Activated CD4-positive, alpha-beta T cell treated with anti-CD3 and anti-CD28 coated beads for 48 hours (primary cell): ENCODE measurements at regions not wholly inside any gene's neighbourhood (a gene's known extent, or its start where the extent isn't known, plus 50 kb on each side); places are given as distances from the start of the nearest gene placed in this dataset.

Experiments
- DNase-seq: peaks from one replicate; pipeline ENCODE4 v3.0.0-alpha.2; 2020

- DNase-seq: peak; percentile 16
Observed at GRCh38 chr6:166008441-166009369, 158.9 kb downstream of the TBXT start.

- DNase-seq: no peak
Observed at GRCh38 chr6:166007349-166008263, 160.0 kb downstream of the TBXT start.

DNA sequence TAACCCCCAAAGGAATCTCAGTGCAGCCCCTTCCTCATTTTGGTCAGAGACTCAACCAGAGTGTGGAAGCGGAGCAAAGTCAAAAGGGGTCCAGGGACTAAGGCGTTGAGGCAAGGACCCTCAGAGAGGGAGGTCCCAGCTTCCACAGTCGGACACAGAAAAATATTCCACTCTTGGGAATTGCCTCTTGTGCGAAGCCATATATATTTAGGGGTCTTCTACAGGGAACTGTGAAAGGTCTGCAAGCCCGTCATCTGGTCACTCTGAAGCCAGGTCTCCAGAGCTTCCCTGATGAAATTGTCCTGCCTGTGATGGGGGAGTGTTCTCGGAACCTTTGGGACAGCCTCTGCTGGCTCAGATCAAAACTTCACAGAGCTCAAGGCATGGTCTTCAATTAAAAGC, 160.8 kb downstream of the TBXT start:
- DNase-seq: no peak

DNA sequence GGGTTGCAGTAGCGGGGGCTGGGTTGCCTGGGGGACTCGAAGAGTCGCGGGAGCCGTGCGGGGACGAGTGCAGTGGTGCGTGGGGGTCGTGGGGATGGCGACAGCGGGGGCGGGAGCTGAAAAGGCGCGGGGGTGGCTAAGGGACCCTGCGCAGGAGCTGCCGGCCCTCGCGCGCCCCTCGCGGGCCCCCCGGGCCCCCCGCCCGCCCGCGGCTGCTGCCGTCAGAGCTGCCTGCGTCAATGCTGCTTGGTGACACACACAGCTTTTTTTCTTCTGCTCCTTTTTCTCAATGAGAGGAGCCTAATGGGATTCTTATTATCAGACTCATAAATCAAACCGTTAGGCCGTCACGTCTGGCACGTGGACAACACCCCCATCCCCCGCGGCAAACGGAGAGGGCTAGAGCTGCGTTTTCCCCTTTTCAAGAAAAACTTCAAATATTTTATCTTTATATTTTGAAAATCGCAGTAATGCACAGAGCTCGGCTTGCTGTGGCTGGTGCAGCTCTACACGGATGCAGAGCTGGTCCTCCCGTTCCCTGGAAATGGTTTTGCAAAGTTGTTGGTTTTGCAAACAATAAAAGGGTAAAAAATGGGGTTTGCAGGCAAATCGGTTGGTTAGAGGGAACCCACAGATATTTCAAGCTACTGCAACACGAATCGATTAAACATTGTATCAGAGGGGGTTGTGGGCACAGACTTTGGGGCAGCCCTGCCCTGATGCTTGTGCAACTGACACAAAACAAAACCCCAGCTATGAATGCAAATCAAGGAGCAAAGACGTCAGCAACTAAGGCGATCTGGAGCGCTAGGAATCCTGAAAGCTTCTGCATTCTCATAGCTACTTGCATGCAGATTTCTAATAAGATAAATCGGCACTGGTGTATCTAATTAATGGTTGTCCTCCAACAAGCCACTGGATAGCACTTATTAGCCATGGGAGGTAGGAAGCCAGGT, 161.4 kb downstream of the TBXT start:
- DNase-seq: no peak

GRCh38 chr6:166005401-166005943, 162.2 kb downstream of the TBXT start:
- DNase-seq: no peak

DNA sequence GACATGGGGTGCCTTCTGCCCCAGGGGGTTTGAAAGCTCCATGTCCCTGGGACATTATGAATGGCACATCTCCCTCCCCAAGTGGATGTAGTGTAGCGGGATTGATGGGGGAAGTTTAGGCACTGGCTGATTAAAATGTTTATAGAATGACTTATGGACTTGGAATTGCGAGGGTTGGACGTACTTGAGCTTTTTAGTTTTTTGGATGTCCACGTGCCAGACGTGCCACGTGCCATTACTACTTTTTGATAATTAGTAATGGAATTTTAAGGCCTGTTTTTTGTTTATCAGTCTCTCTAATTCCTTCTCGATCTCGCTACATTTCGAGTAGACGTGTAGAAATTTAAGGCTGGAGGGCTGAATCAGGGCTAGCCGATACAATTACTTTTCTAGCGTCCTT, 162.8 kb downstream of the TBXT start:
- DNase-seq: no peak

GRCh38 chr6:166004471-166004870, 163.2 kb downstream of the TBXT start:
- no peak for DNase-seq

- DNase-seq: no peak
Observed at GRCh38 chr6:166003569-166003968, 164.1 kb downstream of the TBXT start.

- DNase-seq: no peak
Observed at GRCh38 chr6:166001359-166001758, 166.3 kb downstream of the TBXT start.

- no peak for DNase-seq
Observed at GRCh38 chr6:165999279-165999678, 168.4 kb downstream of the TBXT start.

- no peak for DNase-seq
Observed at GRCh38 chr6:165998072-165998471, 169.6 kb downstream of the TBXT start.

DNA sequence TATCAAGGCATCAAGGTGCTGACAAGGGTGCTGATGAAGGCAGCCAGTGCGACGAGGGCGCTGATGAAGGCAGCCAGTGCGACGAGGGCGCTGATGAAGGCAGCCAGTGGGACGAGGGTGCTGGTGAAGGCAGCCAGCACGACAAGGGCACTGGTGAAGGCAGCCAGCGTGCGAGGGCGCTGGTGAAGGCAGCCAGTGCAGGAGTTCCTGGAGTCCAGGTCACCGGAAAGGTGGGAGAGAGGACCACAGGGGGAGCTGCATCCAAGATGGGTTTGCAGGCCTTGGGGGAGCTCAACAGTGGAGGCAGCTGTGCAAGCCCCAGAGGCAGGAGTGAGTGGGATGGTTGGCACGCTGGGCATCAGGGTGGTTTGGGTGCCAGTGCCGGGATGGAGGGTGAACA, 176.3 kb downstream of the TBXT start:
- DNase-seq: no peak

DNA sequence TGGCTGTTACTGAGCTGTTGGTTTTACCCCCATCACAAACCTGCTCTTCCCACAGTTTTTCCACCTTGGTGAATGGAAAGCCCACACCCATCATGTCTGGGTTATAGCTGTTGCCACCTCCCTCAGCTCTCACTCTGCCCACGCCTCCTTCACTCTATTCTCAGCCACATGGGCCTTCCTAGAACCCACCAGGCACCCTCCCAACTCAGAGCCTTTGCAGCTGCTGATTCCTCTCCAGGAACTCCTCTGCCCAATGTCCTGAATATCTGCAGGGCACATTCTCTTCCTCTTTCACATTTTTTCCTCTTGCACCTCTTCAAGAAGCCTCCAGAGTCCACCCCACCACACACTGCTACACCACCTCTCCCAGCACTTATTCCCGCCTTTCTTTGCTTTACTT, 177.4 kb downstream of the TBXT start:
- DNase-seq: no peak

DNA sequence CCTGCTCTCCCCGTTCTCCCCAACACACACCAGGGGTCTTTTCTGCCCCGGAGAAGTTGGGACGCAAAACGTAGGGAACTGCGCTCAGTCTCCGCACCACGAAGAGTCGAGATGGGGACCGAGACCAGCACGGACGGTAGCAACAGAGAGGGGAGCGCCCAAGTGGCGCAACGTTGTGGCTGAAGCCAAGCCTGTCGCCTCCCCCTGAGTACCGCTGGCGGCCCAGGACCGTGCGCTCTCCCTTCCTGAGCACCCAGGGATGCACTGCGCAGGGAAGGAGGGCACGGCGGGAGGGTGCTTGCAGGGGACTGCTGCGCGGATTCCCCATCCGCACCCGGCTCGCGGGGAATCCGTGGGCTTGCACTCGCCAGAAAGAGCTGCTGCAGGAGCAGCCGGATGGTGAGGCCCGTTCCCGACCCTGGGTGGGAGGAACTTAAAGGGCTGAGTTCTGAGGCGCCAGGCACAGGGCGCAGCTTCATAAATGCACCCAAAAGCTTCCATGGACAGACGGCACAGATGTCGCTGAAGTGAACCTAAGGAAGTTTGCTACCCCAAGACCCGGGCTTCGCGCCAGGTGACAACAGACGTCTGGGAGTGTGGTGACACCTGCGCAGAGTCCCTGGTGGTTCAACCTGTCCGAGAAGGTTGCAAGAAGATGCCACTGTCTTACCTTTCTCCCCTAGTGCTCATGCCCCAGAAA, 178.7 kb downstream of the TBXT start:
- DNase-seq: no peak

GRCh38 chr6:165988302-165988756, 179.3 kb downstream of the TBXT start:
- no peak for DNase-seq

DNA sequence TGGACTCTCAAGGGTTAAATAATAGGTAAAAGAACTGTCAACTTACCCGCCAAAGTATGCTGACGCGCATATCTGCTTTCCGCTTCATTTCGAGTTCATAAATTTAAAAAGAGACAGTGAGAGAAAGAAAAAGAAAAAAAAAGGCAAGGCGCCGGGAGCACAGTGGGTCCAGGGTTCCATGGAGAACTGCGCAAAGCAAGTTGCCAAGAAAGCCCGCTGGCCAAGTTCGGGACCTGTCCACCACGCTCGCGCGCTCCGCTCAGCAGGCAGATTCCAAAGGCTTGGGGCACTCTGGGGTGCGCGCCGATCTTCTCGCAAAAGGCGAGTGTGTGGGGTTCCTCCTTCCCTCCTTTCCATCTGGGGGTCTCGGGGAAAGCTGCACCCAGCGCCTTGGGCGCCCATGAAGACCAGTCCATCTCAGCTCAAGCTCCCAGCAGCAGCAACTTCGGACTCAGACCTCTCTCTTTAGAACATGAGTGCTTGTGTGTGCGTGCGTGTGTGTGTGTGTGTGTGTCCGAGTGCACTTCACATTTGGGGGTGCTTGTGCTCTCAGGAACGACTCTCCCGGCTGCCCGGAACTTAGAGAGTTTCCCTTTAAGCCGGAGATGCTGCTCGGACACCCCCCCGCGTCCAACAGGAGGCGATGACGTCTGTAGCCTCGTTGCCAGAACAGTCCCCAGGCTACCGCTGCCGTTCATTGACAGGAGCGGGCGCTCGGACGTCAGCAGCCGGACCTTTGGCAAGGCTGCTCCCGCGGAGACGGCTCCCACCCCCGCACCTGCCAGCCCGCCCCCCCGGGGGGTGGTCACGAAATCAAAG, 180.0 kb downstream of the TBXT start:
- DNase-seq: no peak

- no peak for DNase-seq
Observed at GRCh38 chr6:165986914-165987482, 180.7 kb downstream of the TBXT start.

GRCh38 chr6:165986311-165986913, 181.2 kb downstream of the TBXT start:
- DNase-seq: no peak

- no peak for DNase-seq
Observed at GRCh38 chr6:165985806-165986299, 181.8 kb downstream of the TBXT start.
